Left lung (tissue), 4 donors: ENCODE measurements at regions not wholly inside any gene's neighbourhood (a gene's known extent, or its start where the extent isn't known, plus 50 kb on each side); places are given as distances from the start of the nearest gene placed in this dataset.
"Not testable (repeated sequence)": the region's sequence is repeated elsewhere in the genome, so short reads cannot be mapped to it uniquely, and the experiment has no call there.

Source experiments
- ATAC-seq: fragments of 200-7000 bp; cut with Tn5 transposase; one replicate; pipeline ENCODE4 v1.9.1; 2020; ENCODE audit warnings: moderate library complexity
- DNase-seq, 4 donors: peaks; one replicate each; pipeline ENCODE4 v3.0.0-alpha.2; 2013 to 2020
- H3K27ac ChIP-seq, 2 donors: fragments of 200-600 bp; sonication (generic) in 1 of 2; one replicate each; pipeline versions ENCODE4 v1.5.0 to v1.8.0; 2020 to 2021
- H3K27me3 ChIP-seq, 2 donors: fragments of 200-600 bp; sonication (generic) in 1 of 2; one replicate each; pipeline versions ENCODE4 v1.5.0 to v1.8.0; 2020 to 2021
- H3K36me3 ChIP-seq, 2 donors: fragments of 200-600 bp; sonication (generic) in 1 of 2; one replicate each; pipeline versions ENCODE4 v1.5.0 to v1.8.0; 2020 to 2021
- H3K4me1 ChIP-seq, 2 donors: fragments of 200-600 bp; one replicate each; pipeline ENCODE4 v1.8.0; 2021
- H3K4me3 ChIP-seq, 2 donors: fragments of 200-600 bp; sonication (generic) in 1 of 2; one replicate each; pipeline versions ENCODE4 v1.5.0 to v1.8.0; 2020 to 2021; ENCODE audit warnings: mild to moderate bottlenecking in 1 of 2
- H3K9me3 ChIP-seq, 2 donors: fragments of 200-600 bp; sonication (generic) in 1 of 2; one replicate each; pipeline versions ENCODE4 v1.5.0 to v1.8.0; 2020 to 2021
- CTCF ChIP-seq, 2 donors: fragments of 200-600 bp; sonication (generic) in 1 of 2; IDR thresholded peaks; one replicate each; pipeline versions ENCODE4 v1.5.0 to v1.8.0; 2021; ENCODE audit warnings: antibody characterized with exemption in 2 of 2
- intact Hi-C, 2 donors: fragments of 100-400 bp; cut with DNase I; formaldehyde crosslinking; loops; one replicate each; pipeline versions ENCODE4 v1.11.2 to v1.14.2; 2022
- donor health status: DM: no; HTN: yes; CAD: no.
- donor health status: DM: no; HTN: no; CAD: no.

GRCh38 chrX:78573630-78574029, 85.5 kb downstream of the RTL3 start:
- Histone ChIP-seq H3K9me3 (no peaks in the 10 kb centered on the region), H3K4me3 (no peak overlapping the region), H3K27ac (no peak overlapping the region), H3K36me3 (no peaks in the 10 kb centered on the region), H3K27me3 (peaks cover 0 to 3% of the 10 kb centered on the region in 2 donors), H3K4me1 (no peaks in the 10 kb centered on the region)
- no peak for ATAC-seq
- no peak for TF ChIP-seq CTCF (IDR thresholded peaks at IDR 0.05)
- no peak for DNase-seq
- intact Hi-C loops, result no loop called here

- H3K36me3 ChIP-seq, result no peaks in the 10 kb centered on the region
- ATAC-seq (no peak), DNase-seq (no peak)
- no peaks in the 10 kb centered on the region for H3K9me3 ChIP-seq
- H3K27ac ChIP-seq, result no peak overlapping the region
- H3K27me3 ChIP-seq, result peaks cover 0 to 3% of the 10 kb centered on the region in 2 donors
- TF ChIP-seq CTCF (IDR thresholded peaks at IDR 0.05), result no peak
- no peaks in the 10 kb centered on the region for H3K4me1 ChIP-seq
- H3K4me3 ChIP-seq, result no peak overlapping the region
- intact Hi-C loops, result no loop called here
These were observed 87.3 kb downstream of the RTL3 start for GRCh38 chrX:78571849-78572248.

GRCh38 chrX:78555401-78555980, 103.6 kb downstream of the RTL3 start:
- Histone ChIP-seq H3K27me3 (no peaks in the 10 kb centered on the region), H3K36me3 (no peaks in the 10 kb centered on the region), H3K9me3 (no peaks in the 10 kb centered on the region), H3K4me3 (no peak overlapping the region), H3K27ac (no peak overlapping the region), H3K4me1 (no peaks in the 10 kb centered on the region)
- peak; percentile 32 for ATAC-seq
- DNase-seq, result no peak
- TF ChIP-seq CTCF (IDR thresholded peaks at IDR 0.05), result peak in 1 of 2 donors; percentile 26
- intact Hi-C loops, result no loop called here

GRCh38 chrX:78552628-78553027, 106.5 kb downstream of the RTL3 start:
- H3K4me1 ChIP-seq, H3K36me3 ChIP-seq, H3K9me3 ChIP-seq, ATAC-seq, H3K27me3 ChIP-seq, H3K4me3 ChIP-seq, H3K27ac ChIP-seq, intact Hi-C loops, DNase-seq: not testable (repeated sequence)

GRCh38 chrX:78548012-78548411, 111.1 kb downstream of the RTL3 start:
- H3K9me3 ChIP-seq, result peaks cover 0 to 4% of the 10 kb centered on the region in 2 donors
- no peak overlapping the region for H3K4me3 ChIP-seq
- ATAC-seq (no peak), DNase-seq (no peak)
- H3K4me1 ChIP-seq, result no peaks in the 10 kb centered on the region
- H3K36me3 ChIP-seq, result no peaks in the 10 kb centered on the region
- no peaks in the 10 kb centered on the region for H3K27me3 ChIP-seq
- no peak overlapping the region for H3K27ac ChIP-seq
- no peak for TF ChIP-seq CTCF (IDR thresholded peaks at IDR 0.05)
- intact Hi-C loops, result no loop called here

- H3K36me3 ChIP-seq, result no peaks in the 10 kb centered on the region
- no peak for TF ChIP-seq CTCF (IDR thresholded peaks at IDR 0.05)
- no peaks in the 10 kb centered on the region for H3K4me1 ChIP-seq
- intact Hi-C loops, result no loop called here
- no peak overlapping the region for H3K4me3 ChIP-seq
- DNase-seq (no peak), ATAC-seq (no peak)
- no peaks in the 10 kb centered on the region for H3K27me3 ChIP-seq
- no peak overlapping the region for H3K27ac ChIP-seq
- peaks cover 0 to 4% of the 10 kb centered on the region in 2 donors for H3K9me3 ChIP-seq
These were observed 113.9 kb downstream of the RTL3 start for GRCh38 chrX:78545233-78545632.
